Keratinocyte (primary cell): ENCODE measurements at regions not wholly inside any gene's neighbourhood (a gene's known extent, or its start where the extent isn't known, plus 50 kb on each side); places are given as distances from the start of the nearest gene placed in this dataset.

ENCODE experiments used
- DNase-seq: peaks from one replicate; pipeline ENCODE4 v3.0.0-alpha.2; 2011; ENCODE audit warnings: low read depth, missing footprints, low spot score
- FAIRE-seq: peaks from 2 replicates; lab custom pipeline; 2011; peaks lifted over from hg19 to GRCh38; lab: Jason Lieb, UNC
- H2AFZ ChIP-seq: 2 replicates; pipeline ENCODE4 v1.6.0; 2012; ENCODE audit warnings: low read length, control low read depth, inconsistent platforms; ENCODE audit not compliant: control insufficient read depth
- H3K27ac ChIP-seq: 2 replicates; pipeline ENCODE4 v1.5.1; 2011; ENCODE audit warnings: low read length; ENCODE audit not compliant: control insufficient read depth, insufficient read depth
- H3K27me3 ChIP-seq: 3 replicates; pipeline ENCODE4 v1.6.0; 2011; ENCODE audit warnings: low read length; ENCODE audit not compliant: control insufficient read depth, insufficient read depth; ENCODE audit errors: extremely low read depth
- H3K36me3 ChIP-seq, 2 experiments: 2 replicates in 1 of 2; 3 replicates in 1 of 2; pipeline ENCODE4 v1.5.1; 2011; ENCODE audit warnings: low read length in 2 of 2, mild to moderate bottlenecking in 1 of 2; ENCODE audit not compliant: control insufficient read depth in 2 of 2, insufficient read depth in 2 of 2; ENCODE audit errors: extremely low read depth in 1 of 2
- H3K4me1 ChIP-seq: 3 replicates; pipeline ENCODE4 v1.5.1; 2011; ENCODE audit warnings: low read length; ENCODE audit not compliant: control insufficient read depth, insufficient read depth; ENCODE audit errors: extremely low read depth
- H3K4me2 ChIP-seq: 3 replicates; pipeline ENCODE4 v1.6.0; 2011; ENCODE audit warnings: low read depth, low read length; ENCODE audit not compliant: control insufficient read depth, insufficient read depth; ENCODE audit errors: extremely low read depth
- H3K4me3 ChIP-seq, 3 experiments: fragments of 200-600 bp in 1 of 3; sonication (generic) in 1 of 3; 2 replicates in 2 of 3; 3 replicates in 1 of 3; pipeline ENCODE4 v1.5.1; 2011 to 2016; ENCODE audit warnings: low read length in 3 of 3, mild to moderate bottlenecking in 3 of 3, control low read depth in 2 of 3, inconsistent platforms in 1 of 3, low read depth in 1 of 3, mixed read lengths in 1 of 3, mixed run types in 1 of 3, moderate library complexity in 1 of 3; ENCODE audit not compliant: control insufficient read depth in 2 of 3, insufficient read depth in 2 of 3; ENCODE audit errors: extremely low read depth in 1 of 3
- H3K79me2 ChIP-seq: 2 replicates; pipeline ENCODE4 v1.6.0; 2012; ENCODE audit warnings: low read length; ENCODE audit not compliant: control insufficient read depth, insufficient read depth
- H3K9ac ChIP-seq: 3 replicates; pipeline ENCODE4 v1.6.0; 2011; ENCODE audit warnings: low read length; ENCODE audit not compliant: control insufficient read depth, insufficient read depth; ENCODE audit errors: extremely low read depth
- H3K9me1 ChIP-seq: 3 replicates; pipeline ENCODE4 v1.6.0; 2011; ENCODE audit warnings: low read length; ENCODE audit not compliant: control insufficient read depth, insufficient read depth; ENCODE audit errors: extremely low read depth
- H3K9me3 ChIP-seq: 2 replicates; pipeline ENCODE4 v1.5.1; 2012; ENCODE audit warnings: low read depth, low read length; ENCODE audit not compliant: control insufficient read depth
- H4K20me1 ChIP-seq: 3 replicates; pipeline ENCODE4 v1.6.0; 2011; ENCODE audit warnings: low read length; ENCODE audit not compliant: control insufficient read depth, insufficient read depth; ENCODE audit errors: extremely low read depth
- EZH2 ChIP-seq: IDR thresholded peaks from one replicate; pipeline ENCODE4 v1.6.1; 2012; ENCODE audit warnings: inconsistent platforms, mild to moderate bottlenecking, low read length, moderate library complexity
- dilution Hi-C: fragments of 300-500 bp; cut with MboI; formaldehyde crosslinking; loops from one replicate; pipeline ENCODE4 v1.7.0; 2020; ENCODE audit warnings: low sequenced_read_pairs; ENCODE audit not compliant: extremely low pct_ligation_motif_present
- TF ChIP-seq, protein P1 (sequence below), 3 experiments: IDR thresholded peaks in 1 of 3; conservative IDR thresholded peaks in 1 of 3; optimal IDR thresholded peaks in 1 of 3; 2 replicates in 2 of 3; 3 replicates in 1 of 3; pipeline versions ENCODE3 to v1.5.1; 2011; ENCODE audit warnings: low read length in 3 of 3, mild to moderate bottlenecking in 3 of 3, moderate library complexity in 2 of 3, control low read depth in 1 of 3, inconsistent platforms in 1 of 3; ENCODE audit not compliant: insufficient read depth in 2 of 3; ENCODE audit errors: extremely low read depth in 1 of 3

DNA sequence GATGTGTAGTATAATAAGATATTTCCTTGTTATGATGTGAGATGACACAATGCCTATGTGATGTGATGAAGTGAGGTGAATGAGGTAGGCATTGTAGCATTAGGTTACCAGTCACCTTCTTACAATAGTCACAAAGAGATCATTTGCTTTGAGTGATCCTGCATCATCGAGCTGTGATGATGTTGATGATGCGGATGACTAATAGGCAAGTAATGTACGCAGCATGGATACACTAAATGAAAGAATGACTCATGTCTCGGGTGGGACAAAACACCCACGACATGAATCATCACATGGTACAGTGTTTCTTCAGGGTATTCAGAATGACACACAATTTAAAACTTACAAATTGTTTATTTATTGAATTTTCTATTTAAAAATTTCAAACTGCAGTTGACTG is 806.3 kb upstream of the GJE1 start:
- Histone ChIP-seq H3K9ac (peak overlapping the region; percentile 26), H4K20me1 (no peaks in the 10 kb centered on the region), H3K27me3 (no peaks in the 10 kb centered on the region), H3K9me3 (no peaks in the 10 kb centered on the region), H3K9me1 (no peaks in the 10 kb centered on the region), H3K79me2 (no peaks in the 10 kb centered on the region), H3K4me3 (no peak overlapping the region), H3K36me3 (no peaks in the 10 kb centered on the region), H2AFZ (peak overlapping the region; percentile 29), H3K4me2 (peak overlapping the region; percentile 45), H3K4me1 (peaks cover 4% of the 10 kb centered on the region), H3K27ac (peak overlapping the region; percentile 78)
- FAIRE-seq (peak; percentile 99), DNase-seq (peak; percentile 92)
- dilution Hi-C loops, result no loop called here
- TF ChIP-seq, protein P1, sequence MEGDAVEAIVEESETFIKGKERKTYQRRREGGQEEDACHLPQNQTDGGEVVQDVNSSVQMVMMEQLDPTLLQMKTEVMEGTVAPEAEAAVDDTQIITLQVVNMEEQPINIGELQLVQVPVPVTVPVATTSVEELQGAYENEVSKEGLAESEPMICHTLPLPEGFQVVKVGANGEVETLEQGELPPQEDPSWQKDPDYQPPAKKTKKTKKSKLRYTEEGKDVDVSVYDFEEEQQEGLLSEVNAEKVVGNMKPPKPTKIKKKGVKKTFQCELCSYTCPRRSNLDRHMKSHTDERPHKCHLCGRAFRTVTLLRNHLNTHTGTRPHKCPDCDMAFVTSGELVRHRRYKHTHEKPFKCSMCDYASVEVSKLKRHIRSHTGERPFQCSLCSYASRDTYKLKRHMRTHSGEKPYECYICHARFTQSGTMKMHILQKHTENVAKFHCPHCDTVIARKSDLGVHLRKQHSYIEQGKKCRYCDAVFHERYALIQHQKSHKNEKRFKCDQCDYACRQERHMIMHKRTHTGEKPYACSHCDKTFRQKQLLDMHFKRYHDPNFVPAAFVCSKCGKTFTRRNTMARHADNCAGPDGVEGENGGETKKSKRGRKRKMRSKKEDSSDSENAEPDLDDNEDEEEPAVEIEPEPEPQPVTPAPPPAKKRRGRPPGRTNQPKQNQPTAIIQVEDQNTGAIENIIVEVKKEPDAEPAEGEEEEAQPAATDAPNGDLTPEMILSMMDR (optimal IDR thresholded peaks at IDR 0.05 in 1 of 3, IDR thresholded peaks at IDR 0.05 in 1 of 3, conservative IDR thresholded peaks at IDR 0.05 in 1 of 3; ENCODE audit: extremely low read depth in 1 of 3, insufficient read depth in 2 of 3, low read length in 3 of 3), result no peak
- TF ChIP-seq EZH2, result no peak

GRCh38 chr6:141321493-141322347 is 811.0 kb upstream of the GJE1 start:
- Histone ChIP-seq H3K9me1 (no peaks in the 10 kb centered on the region), H3K4me1 (peaks cover 1% of the 10 kb centered on the region), H3K9me3 (no peaks in the 10 kb centered on the region), H3K27ac (no peak overlapping the region), H3K79me2 (no peaks in the 10 kb centered on the region), H3K4me3 (no peak overlapping the region), H3K4me2 (no peak overlapping the region), H3K9ac (no peak overlapping the region), H3K27me3 (no peaks in the 10 kb centered on the region), H4K20me1 (no peaks in the 10 kb centered on the region), H3K36me3 (no peaks in the 10 kb centered on the region), H2AFZ (no peak overlapping the region)
- no peak for FAIRE-seq
- DNase-seq, result no peak
- TF ChIP-seq, protein P1 (optimal IDR thresholded peaks at IDR 0.05 in 1 of 3, IDR thresholded peaks at IDR 0.05 in 1 of 3, conservative IDR thresholded peaks at IDR 0.05 in 1 of 3; ENCODE audit: extremely low read depth in 1 of 3, insufficient read depth in 2 of 3, low read length in 3 of 3), result no peak
- no peak for TF ChIP-seq EZH2
- dilution Hi-C loops, result no loop called here
